HS-5 (cell line): ENCODE measurements at regions not wholly inside any gene's neighbourhood (a gene's known extent, or its start where the extent isn't known, plus 50 kb on each side); places are given as distances from the start of the nearest gene placed in this dataset.
"Not testable (repeated sequence)": the region's sequence is repeated elsewhere in the genome, so short reads cannot be mapped to it uniquely, and the experiment has no call there.

ENCODE experiments used
- DNase-seq: peaks from one replicate; pipeline ENCODE4 v3.0.0-alpha.2; 2012; ENCODE audit warnings: low read depth

GRCh38 chr5:155116456-155117251, 103.1 kb downstream of the KIF4B start:
- DNase-seq: no peak

GRCh38 chr5:155125551-155126095, 112.1 kb downstream of the KIF4B start:
- DNase-seq: no peak

- DNase-seq: no peak
Observed at GRCh38 chr5:155126573-155126972, 113.0 kb downstream of the KIF4B start.

GRCh38 chr5:155127552-155127951, 114.0 kb downstream of the KIF4B start:
- no peak for DNase-seq

GRCh38 chr5:155128786-155129512, 115.4 kb downstream of the KIF4B start:
- no peak for DNase-seq

GRCh38 chr5:155129513-155129880, 115.9 kb downstream of the KIF4B start:
- DNase-seq: no peak

- no peak for DNase-seq
Observed at GRCh38 chr5:155134130-155134529, 120.6 kb downstream of the KIF4B start.

GRCh38 chr5:155136216-155136850, 122.8 kb downstream of the KIF4B start:
- no peak for DNase-seq

- no peak for DNase-seq
Observed at GRCh38 chr5:155137683-155138082, 124.1 kb downstream of the KIF4B start.

- DNase-seq: no peak
Observed at GRCh38 chr5:155140646-155141045, 127.1 kb downstream of the KIF4B start.

- no peak for DNase-seq
Observed at GRCh38 chr5:155144956-155145355, 131.4 kb downstream of the KIF4B start.

- peak; percentile 1 for DNase-seq
Observed at GRCh38 chr5:155147222-155147621, 133.7 kb downstream of the KIF4B start.

GRCh38 chr5:155148694-155149093, 135.1 kb downstream of the KIF4B start:
- DNase-seq: no peak

- DNase-seq: no peak
Observed at GRCh38 chr5:155150012-155150411, 136.5 kb downstream of the KIF4B start.

GRCh38 chr5:155154973-155155372, 141.4 kb downstream of the KIF4B start:
- DNase-seq: no peak

- DNase-seq: not testable (repeated sequence)
Observed at GRCh38 chr5:155163084-155163483, 149.5 kb downstream of the KIF4B start.

- DNase-seq: no peak
Observed at GRCh38 chr5:155167736-155168135, 154.2 kb downstream of the KIF4B start.

GRCh38 chr5:155181542-155181941, 168.0 kb downstream of the KIF4B start:
- DNase-seq: no peak

GRCh38 chr5:155189476-155189875, 175.9 kb downstream of the KIF4B start:
- no peak for DNase-seq

- DNase-seq: no peak
Observed at GRCh38 chr5:155189981-155190380, 176.4 kb downstream of the KIF4B start.

GRCh38 chr5:155193029-155193428, 179.5 kb downstream of the KIF4B start:
- DNase-seq: no peak

- no peak for DNase-seq
Observed at GRCh38 chr5:155193483-155194107, 180.0 kb downstream of the KIF4B start.
